Trophoblast cell (in vitro differentiated cells and primary cell): ENCODE measurements at regions not wholly inside any gene's neighbourhood (a gene's known extent, or its start where the extent isn't known, plus 50 kb on each side); places are given as distances from the start of the nearest gene placed in this dataset.

Source experiments
- DNase-seq, 2 donors: peaks; one replicate each; pipeline ENCODE4 v3.0.0-alpha.2; 2016
- H2AFZ ChIP-seq: 2 replicates; pipeline ENCODE4 v1.6.1; 2013; ENCODE audit warnings: low read length, moderate library complexity, mild to moderate bottlenecking; ENCODE audit not compliant: insufficient read depth, poor library complexity
- H2AK5ac ChIP-seq: 2 replicates; pipeline ENCODE4 v1.6.1; 2013; ENCODE audit warnings: mild to moderate bottlenecking, low read length
- H2BK120ac ChIP-seq: 2 replicates; pipeline ENCODE4 v1.6.1; 2013; ENCODE audit warnings: low read length, mild to moderate bottlenecking, moderate library complexity; ENCODE audit not compliant: insufficient read depth, poor library complexity
- H2BK12ac ChIP-seq: 2 replicates; pipeline ENCODE4 v1.6.1; 2013; ENCODE audit warnings: mild to moderate bottlenecking, low read length, moderate library complexity
- H2BK5ac ChIP-seq: 2 replicates; pipeline ENCODE4 v1.6.1; 2013; ENCODE audit warnings: low read length, low read depth, moderate library complexity, mild to moderate bottlenecking; ENCODE audit not compliant: poor library complexity
- H3K14ac ChIP-seq: 2 replicates; pipeline ENCODE4 v1.6.1; 2013; ENCODE audit warnings: mild to moderate bottlenecking, low read length
- H3K18ac ChIP-seq: 2 replicates; pipeline ENCODE4 v1.6.1; 2013; ENCODE audit warnings: mild to moderate bottlenecking, low read length
- H3K23ac ChIP-seq: 2 replicates; pipeline ENCODE4 v1.6.1; 2013; ENCODE audit warnings: low read length
- H3K27ac ChIP-seq: 2 replicates; pipeline ENCODE4 v1.5.1; 2013; ENCODE audit warnings: low read depth, mild to moderate bottlenecking, inconsistent platforms, low read length, moderate library complexity
- H3K27me3 ChIP-seq: 2 replicates; pipeline ENCODE4 v1.6.1; 2013; ENCODE audit warnings: inconsistent platforms, mild to moderate bottlenecking, low read length, moderate library complexity; ENCODE audit not compliant: insufficient read depth
- H3K36me3 ChIP-seq, 2 experiments: 1 replicate in 1 of 2; 2 replicates in 1 of 2; pipeline ENCODE4 v1.6.1; 2013; ENCODE audit warnings: low read length in 2 of 2, mild to moderate bottlenecking in 2 of 2, moderate library complexity in 1 of 2; ENCODE audit not compliant: insufficient read depth in 2 of 2, control insufficient read depth in 1 of 2
- H3K4ac ChIP-seq: 2 replicates; pipeline ENCODE4 v1.6.1; 2013; ENCODE audit warnings: low read depth, mild to moderate bottlenecking, low read length, moderate library complexity
- H3K4me1 ChIP-seq, 2 experiments: 1 replicate in 1 of 2; 2 replicates in 1 of 2; pipeline ENCODE4 v1.6.1; 2013; ENCODE audit warnings: low read length in 2 of 2, mild to moderate bottlenecking in 2 of 2, moderate library complexity in 1 of 2; ENCODE audit not compliant: insufficient read depth in 2 of 2, control insufficient read depth in 1 of 2
- H3K4me2 ChIP-seq: 2 replicates; pipeline ENCODE4 v1.6.1; 2013; ENCODE audit warnings: inconsistent platforms, mild to moderate bottlenecking, low read length, moderate library complexity
- H3K4me3 ChIP-seq: 2 replicates; pipeline ENCODE4 v1.5.1; 2013; ENCODE audit warnings: mild to moderate bottlenecking, low read depth, low read length, inconsistent platforms
- H3K79me1 ChIP-seq: one replicate; pipeline ENCODE4 v1.6.1; 2013; ENCODE audit warnings: low read length
- H3K79me2 ChIP-seq: 2 replicates; pipeline ENCODE4 v1.6.1; 2013; ENCODE audit warnings: low read length, mild to moderate bottlenecking; ENCODE audit not compliant: control insufficient read depth, insufficient read depth, poor library complexity
- H3K9ac ChIP-seq: 2 replicates; pipeline ENCODE4 v1.6.1; 2013; ENCODE audit warnings: mild to moderate bottlenecking, low read length
- H3K9me3 ChIP-seq: 2 replicates; pipeline ENCODE4 v1.6.1; 2013; ENCODE audit warnings: low read depth, mild to moderate bottlenecking, control low read depth, inconsistent platforms, low read length; ENCODE audit not compliant: insufficient read depth
- H4K12ac ChIP-seq: 2 replicates; pipeline ENCODE4 v1.6.1; 2013; ENCODE audit warnings: low read depth, mild to moderate bottlenecking, low read length, moderate library complexity
- H4K8ac ChIP-seq: 2 replicates; pipeline ENCODE4 v1.6.1; 2013; ENCODE audit warnings: low read depth, mild to moderate bottlenecking, low read length, moderate library complexity
- H4K91ac ChIP-seq: one replicate; pipeline ENCODE4 v1.6.1; 2013; ENCODE audit warnings: low read depth, mild to moderate bottlenecking, low read length, moderate library complexity
- WGBS: extraction: QIAGEN DNeasy Blood & Tissue Kit; methylation state at CpG from one replicate; pipeline ENCODE4 v1.1.7; 2013; ENCODE audit warnings: missing lambda C conversion rate; ENCODE audit not compliant: insufficient read length, insufficient coverage; ENCODE audit errors: extremely low coverage; 5-methylcytosine and 5-hydroxymethylcytosine counted together

- Histone ChIP-seq H4K12ac (no peak overlapping the region), H3K79me1 (peaks cover 2% of the 10 kb centered on the region), H3K9ac (no peak overlapping the region), H4K8ac (no peak overlapping the region), H2BK120ac (no peak overlapping the region), H3K27me3 (no peaks in the 10 kb centered on the region), H2BK5ac (no peak overlapping the region), H3K4ac (no peak overlapping the region), H3K4me2 (no peak overlapping the region), H3K27ac (no peak overlapping the region), H3K79me2 (no peaks in the 10 kb centered on the region), H3K4me1 (no peaks in the 10 kb centered on the region), H3K23ac (no peak overlapping the region), H2BK12ac (no peak overlapping the region), H3K36me3 (no peaks in the 10 kb centered on the region), H2AFZ (no peak overlapping the region), H3K4me3 (no peak overlapping the region), H2AK5ac (no peak overlapping the region), H3K9me3 (no peaks in the 10 kb centered on the region), H3K14ac (no peak overlapping the region), H3K18ac (no peak overlapping the region), H4K91ac (no peak overlapping the region)
- peak in 1 of 2 donors; percentile 75 for DNase-seq
- WGBS: no CpG with 5 or more reads among the region's 4 CpGs
Measured at GRCh38 chr12:67752226-67752732, 103.7 kb downstream of the DYRK2 start.

- no peak overlapping the region for H4K91ac ChIP-seq
- no peak overlapping the region for H3K27ac ChIP-seq
- no peak overlapping the region for H3K4me3 ChIP-seq
- H2AFZ ChIP-seq: no peak overlapping the region
- no peak overlapping the region for H4K8ac ChIP-seq
- no peaks in the 10 kb centered on the region for H3K79me1 ChIP-seq
- H3K4me2 ChIP-seq: no peak overlapping the region
- no peaks in the 10 kb centered on the region for H3K9me3 ChIP-seq
- no peaks in the 10 kb centered on the region for H3K4me1 ChIP-seq
- WGBS: no CpG with 5 or more reads among the region's 9 CpGs
- no peak overlapping the region for H3K14ac ChIP-seq
- no peak overlapping the region for H2BK120ac ChIP-seq
- H2BK5ac ChIP-seq: no peak overlapping the region
- H3K18ac ChIP-seq: no peak overlapping the region
- no peak overlapping the region for H2AK5ac ChIP-seq
- H3K4ac ChIP-seq: no peak overlapping the region
- no peak overlapping the region for H4K12ac ChIP-seq
- no peak overlapping the region for H2BK12ac ChIP-seq
- H3K79me2 ChIP-seq: no peaks in the 10 kb centered on the region
- H3K36me3 ChIP-seq: no peaks in the 10 kb centered on the region
- no peak overlapping the region for H3K9ac ChIP-seq
- DNase-seq: no peak
- H3K27me3 ChIP-seq: no peaks in the 10 kb centered on the region
- H3K23ac ChIP-seq: no peak overlapping the region
Measured at GRCh38 chr12:67754933-67755697, 106.6 kb downstream of the DYRK2 start.

GRCh38 chr12:67757651-67758050 lies 109.1 kb downstream of the DYRK2 start:
- Histone ChIP-seq H3K9me3 (no peaks in the 10 kb centered on the region), H3K4me2 (no peak overlapping the region), H3K14ac (no peak overlapping the region), H2BK12ac (no peak overlapping the region), H2BK5ac (no peak overlapping the region), H3K4me3 (no peak overlapping the region), H3K4ac (no peak overlapping the region), H3K23ac (no peak overlapping the region), H2BK120ac (no peak overlapping the region), H4K12ac (no peak overlapping the region), H3K27ac (no peak overlapping the region), H3K27me3 (no peaks in the 10 kb centered on the region), H3K9ac (no peak overlapping the region), H3K4me1 (no peaks in the 10 kb centered on the region), H3K79me1 (no peaks in the 10 kb centered on the region), H4K8ac (no peak overlapping the region), H4K91ac (no peak overlapping the region), H2AFZ (no peak overlapping the region), H2AK5ac (no peak overlapping the region), H3K79me2 (no peaks in the 10 kb centered on the region), H3K36me3 (no peaks in the 10 kb centered on the region), H3K18ac (no peak overlapping the region)
- DNase-seq: peak in 1 of 2 donors; percentile 30
- WGBS: no CpG with 5 or more reads among the region's 2 CpGs

GRCh38 chr12:67758119-67758518 lies 109.6 kb downstream of the DYRK2 start:
- no peak overlapping the region for H3K18ac ChIP-seq
- H4K8ac ChIP-seq: no peak overlapping the region
- H2BK5ac ChIP-seq: no peak overlapping the region
- no peaks in the 10 kb centered on the region for H3K79me2 ChIP-seq
- H2BK12ac ChIP-seq: no peak overlapping the region
- H3K14ac ChIP-seq: no peak overlapping the region
- H3K27ac ChIP-seq: no peak overlapping the region
- H3K36me3 ChIP-seq: no peaks in the 10 kb centered on the region
- no peak for DNase-seq
- no peak overlapping the region for H3K23ac ChIP-seq
- no peak overlapping the region for H4K12ac ChIP-seq
- H3K79me1 ChIP-seq: no peaks in the 10 kb centered on the region
- H3K27me3 ChIP-seq: no peaks in the 10 kb centered on the region
- H2AK5ac ChIP-seq: no peak overlapping the region
- no peaks in the 10 kb centered on the region for H3K9me3 ChIP-seq
- no CpG with 5 or more reads among the region's 2 CpGs for WGBS
- no peak overlapping the region for H2AFZ ChIP-seq
- H3K4me1 ChIP-seq: no peaks in the 10 kb centered on the region
- no peak overlapping the region for H3K4me2 ChIP-seq
- no peak overlapping the region for H3K4me3 ChIP-seq
- no peak overlapping the region for H3K9ac ChIP-seq
- no peak overlapping the region for H2BK120ac ChIP-seq
- H3K4ac ChIP-seq: no peak overlapping the region
- no peak overlapping the region for H4K91ac ChIP-seq
